ENCODE measurements at regions not wholly inside any gene's neighbourhood (a gene's known extent, or its start where the extent isn't known, plus 50 kb on each side); places are given as distances from the start of the nearest gene placed in this dataset.
A peak's percentile ranks its signal among the peaks of the same experiment; 100 is the strongest.
"Not testable (repeated sequence)": the region's sequence is repeated elsewhere in the genome, so short reads cannot be mapped to it uniquely, and the experiment has no call there.

DNA sequence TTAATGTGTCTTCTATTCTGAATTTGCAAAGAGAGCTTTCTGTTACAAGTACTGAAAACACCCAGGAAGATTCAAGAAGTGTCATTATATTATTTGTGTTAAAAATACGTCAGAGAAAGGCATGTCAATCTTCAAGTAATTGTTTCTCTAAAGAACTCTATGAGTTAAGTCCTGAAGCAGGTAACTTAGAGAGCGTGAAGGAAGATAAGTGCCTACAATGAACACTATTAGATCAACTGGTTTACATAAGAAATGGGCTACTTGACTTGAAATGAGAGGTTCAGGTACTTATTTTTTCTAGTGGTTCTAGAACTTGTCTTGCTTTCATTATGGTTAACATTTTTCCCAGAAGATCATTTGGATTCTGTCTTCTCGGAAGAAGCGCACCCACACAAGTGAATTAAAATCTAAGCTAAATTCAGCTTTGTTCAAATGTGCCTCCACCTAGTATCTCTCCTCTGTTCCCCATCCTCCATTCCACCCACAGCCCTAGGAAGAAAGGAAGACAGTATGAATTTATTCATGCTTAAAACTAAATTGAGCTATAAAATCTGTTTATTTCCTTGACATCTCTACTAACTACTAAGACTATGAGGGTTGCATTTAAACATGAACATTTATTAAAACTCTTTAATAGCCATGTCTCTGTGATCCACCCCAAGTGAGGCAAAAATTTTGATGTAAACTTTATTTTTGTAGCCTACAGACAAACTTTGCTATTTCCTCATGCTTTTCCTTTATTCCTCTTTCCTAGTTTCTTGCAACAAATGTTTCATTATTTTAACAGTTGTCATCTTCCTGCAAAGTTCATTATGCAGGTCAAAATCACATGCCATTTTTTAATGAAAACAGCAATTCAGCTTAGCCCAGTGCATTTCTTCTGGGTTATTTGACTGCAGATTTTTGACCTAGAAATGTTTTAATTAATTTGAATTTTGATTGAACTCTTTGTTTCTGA, 206.8 kb downstream of the KCNJ2 start:
- no peak for DNase-seq

GRCh38 chr17:70377654-70378053, 208.3 kb downstream of the KCNJ2 start:
- no peak for DNase-seq

DNA sequence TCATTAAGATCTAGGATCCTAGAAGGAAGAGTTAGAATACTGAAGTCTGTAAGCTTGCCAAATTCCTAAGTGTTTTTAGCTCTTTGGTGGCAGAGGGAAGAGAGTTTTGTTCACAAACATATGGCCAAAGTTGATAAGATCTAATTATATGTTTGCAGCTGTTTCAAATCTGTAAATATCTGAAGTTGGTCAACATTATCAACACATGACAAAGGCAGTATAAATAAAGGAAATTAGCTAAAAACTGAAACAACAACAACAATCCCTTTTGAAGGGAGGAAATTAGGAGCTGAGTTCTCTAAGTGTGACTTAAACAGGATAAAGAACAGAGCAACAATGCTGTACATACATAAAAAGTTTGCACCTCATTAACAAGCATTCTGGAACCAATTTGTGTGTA, 208.7 kb downstream of the KCNJ2 start:
- DNase-seq: no peak

DNA sequence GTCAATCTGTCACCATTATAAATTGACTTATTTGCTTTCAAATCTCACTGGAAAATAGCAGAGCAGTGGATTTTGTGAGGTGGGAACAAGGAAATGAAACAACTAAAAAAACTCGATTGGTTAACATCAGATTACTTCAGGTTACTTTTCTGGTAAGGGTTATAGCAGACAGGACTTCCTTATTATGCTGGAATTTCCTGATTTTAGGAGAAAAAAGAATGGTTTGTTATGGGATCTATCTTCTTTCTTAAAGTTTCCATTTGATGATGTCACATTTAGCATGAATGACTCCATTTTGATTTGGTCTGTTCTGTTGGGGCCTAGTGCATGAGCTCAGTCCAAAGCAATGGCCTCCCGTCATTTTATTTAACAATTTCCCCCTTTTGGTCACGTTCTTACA, 210.6 kb downstream of the KCNJ2 start:
- no peak for DNase-seq

DNA sequence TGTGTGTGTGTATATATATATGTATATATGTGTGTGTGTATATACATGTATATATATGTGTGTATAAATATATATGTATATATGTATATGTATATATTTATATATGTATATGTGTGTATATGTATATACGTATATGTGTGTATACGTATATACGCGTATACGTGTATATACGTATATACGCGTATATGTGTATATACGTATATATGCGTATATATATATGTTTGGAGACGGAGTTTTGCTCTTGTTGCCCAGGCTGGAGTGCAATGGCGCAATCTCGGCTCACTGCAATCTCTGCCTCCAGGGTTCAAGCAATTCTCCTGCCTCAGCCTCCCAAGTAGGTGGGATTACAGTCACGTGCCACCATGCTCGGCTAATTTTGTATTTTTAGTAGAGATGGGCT, 212.6 kb downstream of the KCNJ2 start:
- DNase-seq: not testable (repeated sequence)

DNA sequence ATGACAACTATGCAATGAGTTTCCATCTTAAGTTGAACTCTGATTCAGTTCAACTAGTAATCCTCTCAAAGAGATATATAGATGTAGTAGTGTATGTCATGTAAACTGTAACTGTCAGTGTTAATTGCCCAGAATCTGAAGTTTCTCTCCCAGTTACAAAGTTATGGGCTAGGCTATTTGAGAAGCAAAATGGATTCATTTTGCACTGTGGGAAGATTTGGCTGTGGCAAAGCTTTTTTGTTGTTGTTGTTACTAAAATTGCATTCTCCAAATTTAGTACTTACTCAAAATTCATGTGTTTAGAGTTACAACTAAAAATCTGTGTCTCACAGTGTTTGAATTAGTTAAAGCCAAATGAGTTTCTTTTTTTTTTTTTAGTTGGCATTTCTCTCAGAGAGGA, 219.0 kb downstream of the KCNJ2 start:
- DNase-seq: no peak

DNA sequence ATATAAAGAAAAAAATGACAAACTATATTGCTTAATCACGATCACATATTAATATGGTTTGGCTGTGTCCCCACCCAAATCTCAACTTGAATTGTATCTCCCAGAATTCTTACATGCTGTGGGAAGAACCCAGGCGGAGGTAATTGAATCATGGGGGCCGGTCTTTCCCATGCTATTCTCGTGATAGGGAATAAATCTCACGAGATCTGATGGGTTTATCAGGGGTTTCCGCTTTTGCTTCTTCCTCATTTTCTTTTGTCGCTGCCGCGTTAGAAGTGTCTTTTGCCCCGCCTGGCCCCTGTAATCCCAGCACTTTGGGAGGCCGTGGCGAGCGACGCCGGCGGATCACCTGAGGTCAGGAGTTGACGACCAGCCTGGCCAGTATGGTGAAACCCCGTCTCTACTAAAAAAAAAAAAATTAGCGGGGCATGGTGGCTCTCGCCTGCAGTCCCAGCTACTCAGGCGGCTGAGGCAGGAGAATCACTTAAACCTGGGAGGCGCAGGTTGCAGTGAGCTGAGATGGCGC, 220.0 kb downstream of the KCNJ2 start:
- DNase-seq: not testable (repeated sequence)

- no peak for DNase-seq
These were observed 220.7 kb downstream of the KCNJ2 start for GRCh38 chr17:70390049-70390448.

- no peak for DNase-seq
These were observed 225.3 kb downstream of the KCNJ2 start for GRCh38 chr17:70394473-70395232.

- peak; percentile 97 for DNase-seq
These were observed 236.3 kb downstream of the KCNJ2 start for GRCh38 chr17:70405492-70406220.

GRCh38 chr17:70407506-70407905, 238.2 kb downstream of the KCNJ2 start:
- DNase-seq: peak; percentile 31

- DNase-seq: no peak
These were observed 239.4 kb downstream of the KCNJ2 start for GRCh38 chr17:70408768-70409167.

- DNase-seq: no peak
These were observed 245.0 kb downstream of the KCNJ2 start for GRCh38 chr17:70414300-70414699.

- peak; percentile 52 for DNase-seq
These were observed 251.6 kb downstream of the KCNJ2 start for GRCh38 chr17:70420861-70421445.

DNA sequence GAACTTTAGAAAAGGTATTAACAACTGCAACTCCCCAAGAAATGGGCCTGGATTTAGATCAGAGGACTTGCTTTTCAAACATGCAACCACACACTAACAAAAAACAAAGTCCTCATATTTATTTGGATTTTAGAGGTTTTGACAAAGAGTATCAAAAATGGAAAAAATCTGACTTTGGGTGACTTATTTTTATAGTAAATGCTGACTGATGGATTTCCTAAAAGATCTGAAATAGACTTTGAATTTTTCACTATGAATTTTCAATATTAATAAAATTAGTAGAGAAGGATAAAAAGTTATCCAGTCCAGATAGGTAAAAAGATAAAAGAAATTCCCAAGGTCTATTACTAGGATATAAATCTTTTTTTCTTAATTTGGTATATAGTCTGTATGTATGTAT, 253.5 kb downstream of the KCNJ2 start:
- DNase-seq: no peak

DNA sequence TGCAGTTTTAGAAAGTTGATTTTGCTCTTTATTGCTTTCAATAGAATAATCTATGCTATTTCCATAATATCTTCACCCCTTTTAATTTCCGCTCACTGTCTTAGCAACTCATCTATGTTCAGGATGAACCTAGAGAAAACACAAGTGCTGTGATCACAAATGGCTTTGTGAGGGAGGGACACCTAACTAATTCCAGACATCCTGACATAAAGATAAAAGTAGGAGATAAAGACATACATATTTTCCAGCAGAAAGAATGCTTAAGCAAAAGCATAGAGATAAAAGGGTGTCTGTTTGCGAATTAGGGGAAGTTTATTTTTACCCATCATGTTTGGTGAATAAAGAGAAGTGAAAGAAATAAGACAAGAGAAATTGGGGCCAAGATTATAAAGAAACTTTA, 254.2 kb downstream of the KCNJ2 start:
- DNase-seq: no peak

DNA sequence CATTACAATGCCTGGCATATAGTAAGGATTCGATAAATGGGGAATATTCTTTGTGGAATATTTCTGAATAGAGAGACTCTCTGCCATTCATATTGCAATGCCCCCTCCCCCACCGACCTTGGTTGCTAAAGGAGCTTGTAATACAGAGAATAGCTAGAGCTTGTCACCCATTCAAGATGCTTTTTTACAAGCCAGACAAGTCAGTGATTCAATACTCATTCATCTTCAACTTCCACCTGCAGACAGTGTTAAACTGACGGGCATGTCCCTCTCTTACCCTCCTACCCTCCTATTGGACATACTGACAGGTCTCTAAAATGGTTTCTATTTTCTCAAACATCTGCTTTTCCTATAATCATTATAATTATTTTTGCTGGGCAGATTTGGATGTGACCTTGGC, 257.4 kb downstream of the KCNJ2 start:
- no peak for DNase-seq

DNA sequence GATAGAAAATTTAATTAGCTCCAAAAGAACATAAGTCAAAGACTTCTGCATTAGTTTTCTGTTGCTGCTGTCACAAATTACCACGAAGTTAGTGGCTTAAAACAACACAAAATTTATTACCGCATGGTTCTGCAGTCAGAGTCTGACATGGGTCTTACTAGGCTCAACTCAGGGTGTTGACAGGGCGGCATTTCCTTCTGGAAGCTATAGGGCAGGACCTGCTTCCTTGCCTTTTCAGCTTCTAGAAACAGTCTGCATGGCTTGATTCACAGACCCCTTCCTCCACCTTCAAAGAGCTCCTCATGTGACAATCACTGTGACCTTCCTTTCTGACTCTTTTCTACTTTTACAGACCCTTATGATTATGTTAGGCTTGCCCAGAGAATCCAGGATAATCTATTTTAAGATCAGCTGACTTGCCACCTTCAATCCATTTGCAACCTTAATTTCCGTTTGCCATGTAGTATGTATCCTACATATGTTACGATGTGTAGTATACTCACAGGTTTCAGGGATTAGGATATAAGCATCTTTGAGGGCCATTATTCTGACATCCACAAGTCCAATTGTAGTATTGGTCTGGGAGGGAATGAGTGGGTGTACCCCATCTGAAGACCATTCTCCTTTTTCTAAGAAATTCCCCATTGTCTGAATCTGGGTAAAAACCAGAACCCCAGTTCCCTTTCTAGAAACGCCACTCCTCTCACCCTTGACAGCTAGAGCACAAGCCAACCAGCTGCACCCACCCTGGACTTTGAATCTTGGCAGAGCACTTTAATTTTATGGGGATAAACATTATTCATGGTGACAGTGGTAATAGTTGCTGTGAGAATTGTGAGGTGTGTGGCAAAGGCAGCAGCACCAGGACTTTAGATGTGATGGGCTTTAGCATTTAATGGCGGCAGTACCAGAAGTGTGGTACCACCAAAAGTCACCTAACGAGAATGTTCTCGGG, 265.5 kb downstream of the KCNJ2 start:
- DNase-seq: no peak

- no peak for DNase-seq
These were observed 268.3 kb downstream of the KCNJ2 start for GRCh38 chr17:70437656-70438055.

- no peak for DNase-seq
These were observed 277.1 kb downstream of the KCNJ2 start for GRCh38 chr17:70446446-70446845.

GRCh38 chr17:70447588-70447987, 278.3 kb downstream of the KCNJ2 start:
- no peak for DNase-seq

All from fibroblast of skin of right biceps (primary cell).